ENCODE measurements at regions not wholly inside any gene's neighbourhood (a gene's known extent, or its start where the extent isn't known, plus 50 kb on each side); places are given as distances from the start of the nearest gene placed in this dataset.
"Not testable (repeated sequence)": the region's sequence is repeated elsewhere in the genome, so short reads cannot be mapped to it uniquely, and the experiment has no call there.

DNA sequence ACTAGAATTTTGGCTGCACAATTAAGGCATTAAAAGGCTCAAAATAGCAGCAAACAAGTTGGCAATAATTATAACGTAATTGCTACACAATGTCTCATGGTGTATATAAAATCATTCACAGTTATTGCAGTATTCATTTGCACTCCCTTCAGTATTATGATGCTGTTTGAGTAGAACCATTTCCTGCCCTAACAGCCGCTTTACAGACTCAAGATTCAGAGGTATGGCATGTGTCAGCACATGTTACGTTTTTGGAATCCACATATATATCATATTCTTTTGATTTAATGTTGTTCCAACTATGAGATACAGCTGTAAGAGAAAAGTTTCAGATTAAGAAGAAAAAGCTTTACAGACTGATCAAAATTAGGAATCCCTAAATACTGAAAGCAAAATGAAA lies 56.3 kb upstream of the NCKAP5 start:
- DNase-seq: no peak

DNA sequence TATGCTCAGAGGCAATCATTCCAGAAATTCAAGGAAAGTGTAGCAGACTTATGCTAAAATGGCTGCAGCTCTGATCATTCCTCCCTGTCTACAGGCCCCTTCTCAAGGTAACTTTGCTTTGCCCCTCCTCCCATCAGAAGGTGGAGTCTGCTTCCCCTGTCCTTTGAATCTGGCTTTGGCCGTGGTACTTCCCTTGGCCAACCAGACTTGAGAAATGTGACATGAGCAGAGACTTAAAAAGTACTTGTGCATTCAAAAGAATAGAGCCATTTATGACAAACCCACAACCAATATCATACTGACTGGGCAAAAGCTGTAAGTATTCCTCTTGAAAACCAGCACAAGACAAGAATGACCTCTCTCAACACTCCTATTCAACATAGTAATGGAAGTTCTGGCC lies 59.5 kb upstream of the NCKAP5 start:
- DNase-seq: no peak

DNA sequence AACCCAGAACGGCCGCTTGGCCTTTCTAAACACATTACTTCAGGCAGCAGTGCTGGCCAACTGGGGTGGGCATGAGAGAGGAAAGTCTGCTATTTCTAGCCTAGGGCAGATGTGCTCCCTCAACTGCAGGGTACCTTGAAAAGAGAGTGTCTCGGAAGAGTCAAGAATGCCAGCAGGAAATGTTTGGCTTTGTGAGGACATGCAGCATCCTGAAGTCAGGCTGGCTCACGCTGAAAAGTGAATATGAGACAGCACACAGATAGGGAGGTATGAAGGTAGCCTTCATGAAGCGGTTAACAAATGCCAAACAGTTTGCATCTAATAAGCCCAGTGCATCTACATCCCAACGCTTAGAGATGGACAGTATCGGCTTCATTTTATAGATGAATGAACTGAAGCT lies 65.0 kb upstream of the NCKAP5 start:
- DNase-seq: no peak

DNA sequence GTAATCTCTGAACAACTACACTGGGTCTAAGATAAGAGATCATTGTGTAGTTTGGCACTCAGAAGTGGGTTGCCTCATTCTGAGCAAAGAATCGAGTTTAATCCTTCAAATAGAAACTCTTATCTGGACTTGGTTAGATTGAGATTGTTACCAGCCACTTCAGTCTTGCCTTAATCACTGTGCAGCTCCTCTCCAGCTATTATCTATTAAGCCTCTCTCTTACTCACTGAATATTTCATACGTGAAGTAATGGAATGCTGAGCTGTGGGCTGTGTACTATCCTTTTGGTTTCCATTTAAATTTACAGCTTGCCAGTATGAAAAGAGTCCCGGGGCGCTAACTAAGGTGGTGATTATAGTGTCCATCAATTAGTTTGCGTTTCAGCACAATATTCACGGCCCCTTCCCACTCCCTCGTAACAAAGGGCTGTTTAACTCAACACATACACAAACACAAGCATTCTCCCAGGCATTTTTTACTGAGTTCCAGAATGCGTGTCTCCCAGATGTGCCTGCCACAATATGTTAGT lies 65.7 kb upstream of the NCKAP5 start:
- DNase-seq: no peak

DNA sequence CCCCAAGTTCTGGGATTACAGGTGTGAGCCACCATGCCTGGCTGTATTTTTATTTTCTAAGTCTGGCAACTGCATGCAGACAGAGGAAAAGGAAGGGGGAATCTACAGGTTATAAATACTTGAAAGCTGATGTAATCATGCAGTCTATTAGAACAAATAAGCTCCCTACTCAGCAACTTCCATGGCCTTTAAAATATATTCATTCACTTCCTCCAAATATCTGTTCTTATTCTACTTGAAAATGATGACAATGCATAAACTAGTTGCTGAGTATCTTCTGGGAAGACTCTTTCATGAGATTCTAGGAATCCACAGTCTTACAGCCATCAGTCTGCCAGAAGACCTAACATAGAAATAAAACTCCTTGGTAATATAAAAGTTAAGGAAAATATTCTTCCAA lies 66.9 kb upstream of the NCKAP5 start:
- DNase-seq: no peak

DNA sequence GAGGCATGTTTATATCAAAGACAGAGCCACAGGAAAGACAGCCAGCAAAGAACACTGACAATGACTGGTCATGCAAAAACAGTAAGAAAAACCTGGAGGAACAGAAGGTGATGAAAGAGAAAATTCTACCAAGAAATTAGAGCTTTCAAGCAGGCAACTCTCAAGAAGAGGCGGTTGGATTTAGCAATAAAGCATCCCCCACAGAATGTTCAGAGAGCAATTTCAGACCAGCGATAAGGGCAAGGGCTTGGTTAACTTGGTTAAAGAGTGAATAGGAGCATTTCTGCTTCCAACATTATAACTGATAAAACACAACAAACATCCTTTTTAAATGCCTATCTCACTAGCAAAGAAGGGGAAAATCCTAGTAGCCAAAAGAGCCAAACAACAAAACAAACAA lies 68.0 kb upstream of the NCKAP5 start:
- no peak for DNase-seq

DNA sequence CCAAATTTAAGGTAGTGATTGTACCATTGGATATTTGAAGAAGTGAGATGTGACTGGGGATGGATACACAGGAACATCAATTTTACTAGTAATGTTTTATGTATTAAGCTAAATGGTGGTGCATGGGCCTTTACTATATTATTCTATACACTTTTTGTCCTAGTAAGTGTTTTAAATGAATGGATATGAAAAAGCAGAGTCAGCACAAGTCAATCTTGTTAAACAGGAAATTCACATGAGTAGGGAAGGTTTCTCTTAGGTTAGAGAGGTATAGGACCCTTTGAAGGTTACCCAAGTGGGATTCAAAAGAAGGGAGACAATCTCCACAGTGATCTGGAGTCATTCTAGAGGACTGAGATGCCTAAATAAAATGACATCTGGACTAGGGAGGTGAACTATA lies 71.8 kb upstream of the NCKAP5 start:
- no peak for DNase-seq

DNA sequence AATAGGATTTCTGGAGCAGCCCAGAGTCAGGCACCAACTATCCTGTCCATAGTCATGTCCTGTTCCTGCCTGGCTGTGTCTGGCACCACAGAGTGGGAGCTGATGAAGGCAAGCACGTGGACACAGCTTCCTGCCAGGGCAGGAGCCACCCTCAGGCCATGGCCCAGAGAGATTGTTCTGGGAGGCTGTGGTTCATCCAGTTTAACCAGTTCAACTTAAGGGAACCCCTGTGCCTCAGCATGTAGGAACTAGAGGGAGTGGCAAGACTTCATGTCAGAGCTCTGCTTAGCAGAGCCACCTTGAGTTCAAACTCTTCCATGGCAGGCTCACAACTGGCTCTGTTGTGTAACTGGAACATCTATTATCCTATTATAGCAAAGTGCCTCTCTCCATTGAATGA lies 73.2 kb upstream of the NCKAP5 start:
- DNase-seq: no peak

DNA sequence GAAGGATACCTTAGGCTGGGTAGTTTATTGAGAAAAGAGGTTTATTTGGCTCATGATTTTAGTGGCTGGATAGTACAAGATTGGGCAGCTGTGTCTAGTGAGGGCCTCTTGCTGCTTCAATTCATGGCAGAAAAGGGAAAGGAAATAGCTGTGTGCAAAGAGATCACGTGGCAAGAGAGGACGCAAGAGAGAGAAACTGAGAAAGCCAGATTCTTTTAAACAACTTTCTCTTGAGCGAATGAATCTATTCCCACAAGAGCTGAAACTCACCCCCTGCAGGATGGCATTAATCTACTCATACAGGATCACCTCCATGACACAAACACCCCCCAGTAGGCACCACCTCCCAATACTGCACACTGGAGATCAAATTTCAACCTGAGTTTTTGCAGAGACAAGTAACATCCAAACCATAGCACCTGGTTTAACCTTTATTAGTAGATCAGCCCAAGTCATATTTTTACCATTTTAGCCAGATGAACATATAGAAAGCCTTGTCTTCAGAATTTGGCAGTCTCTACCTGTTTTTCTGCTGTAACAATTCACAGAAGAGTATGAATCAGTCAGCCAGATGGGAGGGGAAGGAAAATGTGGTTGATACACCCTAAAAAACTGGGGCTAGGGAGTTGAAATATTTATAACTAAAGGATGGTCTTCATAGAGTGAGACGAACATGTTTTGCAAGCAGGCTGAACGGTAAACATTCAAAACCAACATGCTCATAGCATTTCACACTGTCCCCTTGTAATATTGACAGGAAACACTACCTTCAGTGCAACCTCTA lies 73.9 kb upstream of the NCKAP5 start:
- DNase-seq: no peak

DNA sequence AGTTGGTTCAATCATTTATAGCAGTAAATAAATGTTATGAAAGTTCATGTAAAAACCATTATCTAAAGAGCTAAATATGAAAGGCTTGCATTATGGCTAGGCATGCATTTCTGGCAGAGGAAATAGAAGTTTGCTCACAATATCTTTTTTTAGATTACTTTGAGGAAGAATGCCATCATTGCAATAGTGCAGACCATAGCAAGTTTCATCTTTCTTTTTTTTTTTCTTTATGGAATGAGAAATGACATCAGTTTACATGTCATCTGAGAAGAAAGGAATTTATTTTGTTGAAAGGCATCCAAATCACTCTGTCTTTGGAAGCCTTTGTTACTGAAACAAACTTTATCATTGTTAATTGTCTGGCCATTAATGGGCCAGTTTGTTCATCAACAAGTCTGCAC lies 74.5 kb upstream of the NCKAP5 start:
- no peak for DNase-seq

DNA sequence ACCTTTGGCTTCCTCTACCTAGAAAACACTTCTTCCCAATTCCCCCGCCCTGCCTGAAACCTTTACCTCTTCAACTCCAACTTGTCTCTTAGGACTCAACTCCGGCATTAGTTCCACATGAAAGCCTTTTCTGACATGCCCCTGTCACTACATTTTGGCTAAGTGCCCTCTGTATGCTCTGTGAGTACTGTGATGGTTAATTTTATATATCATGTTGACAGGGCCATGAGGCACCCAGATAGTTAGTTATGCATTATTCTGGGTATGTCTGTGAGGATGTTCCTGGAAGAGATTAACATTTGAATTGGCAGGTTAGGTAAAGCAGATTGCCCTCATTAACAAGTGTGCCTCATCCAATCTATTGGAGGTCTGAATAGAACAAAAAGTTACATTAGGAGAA lies 75.6 kb upstream of the NCKAP5 start:
- no peak for DNase-seq

DNA sequence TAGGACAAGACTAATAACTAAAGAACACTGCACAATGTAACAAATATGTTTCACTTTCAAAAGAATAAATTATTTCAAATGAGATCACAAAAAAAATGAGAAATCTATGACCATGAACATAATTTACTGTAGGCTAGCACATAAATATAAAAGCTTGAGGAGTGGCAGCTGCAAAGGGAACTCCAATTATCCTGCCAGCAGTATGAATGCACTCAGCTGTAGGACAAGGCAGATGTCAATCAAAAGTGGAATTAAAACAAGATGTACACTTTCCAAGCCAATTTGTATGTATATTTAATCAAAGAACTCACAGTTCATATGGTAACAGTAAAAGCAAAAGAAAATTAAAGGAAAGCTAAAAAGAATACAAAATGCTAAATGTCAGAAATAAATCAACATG lies 76.6 kb upstream of the NCKAP5 start:
- DNase-seq: no peak

DNA sequence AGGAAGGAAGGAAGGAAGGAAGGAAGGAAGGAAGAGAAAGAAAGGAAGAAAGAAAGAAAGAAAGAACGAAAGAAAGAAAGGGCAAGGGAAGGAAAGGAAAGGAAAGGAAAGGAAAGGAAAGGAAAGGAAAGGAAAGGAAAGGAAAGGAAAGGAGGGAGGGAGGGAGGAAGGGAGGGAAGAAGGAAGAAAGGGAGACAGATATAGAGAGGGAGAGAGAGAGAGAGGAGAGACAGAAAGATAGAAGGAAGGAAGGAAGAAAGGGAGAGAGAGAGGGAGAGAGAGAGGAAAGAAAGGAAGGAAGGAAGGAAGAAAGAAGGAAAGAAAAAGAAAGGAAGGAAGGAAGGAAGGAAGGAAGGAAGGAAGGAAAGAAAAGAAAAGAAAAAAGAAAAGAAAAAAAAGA lies 79.1 kb upstream of the NCKAP5 start:
- DNase-seq: not testable (repeated sequence)

DNA sequence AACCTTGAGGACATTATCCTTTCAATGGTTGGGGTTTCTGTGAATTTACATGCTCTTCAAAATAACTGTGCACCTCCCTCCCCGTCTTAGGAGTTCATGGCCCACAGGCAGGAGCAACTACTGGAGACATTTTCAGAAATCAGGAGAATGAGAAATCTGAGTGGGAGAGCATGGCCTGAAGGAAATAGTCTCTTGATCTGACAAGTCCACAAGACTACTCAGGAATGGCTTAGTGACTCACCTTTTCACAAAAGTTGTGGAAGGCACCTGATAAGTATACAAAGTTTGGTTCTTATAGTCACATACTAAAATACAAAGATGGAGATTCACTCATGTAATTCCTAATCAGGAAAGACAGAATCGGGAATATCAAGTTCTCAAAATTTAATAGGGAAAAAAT lies 83.6 kb upstream of the NCKAP5 start:
- no peak for DNase-seq

DNA sequence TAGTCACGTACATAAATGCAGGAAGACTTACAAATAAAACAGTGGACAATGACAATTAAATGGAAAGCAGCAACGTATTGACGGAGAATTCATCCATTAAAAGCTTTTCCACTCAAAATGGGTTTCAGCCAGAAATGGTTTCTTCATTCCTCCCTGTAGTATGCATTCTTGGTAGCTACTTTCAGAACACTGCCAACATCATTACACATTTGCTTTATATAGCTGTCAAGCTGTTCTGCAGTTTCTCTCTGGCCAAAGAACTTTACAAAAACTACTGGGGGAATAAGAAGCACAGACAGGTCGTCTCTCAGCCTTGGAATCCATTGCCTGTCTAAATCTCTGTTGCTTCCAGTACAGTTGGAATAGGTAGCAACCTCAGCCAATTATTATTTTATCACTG lies 84.1 kb upstream of the NCKAP5 start:
- DNase-seq: no peak

DNA sequence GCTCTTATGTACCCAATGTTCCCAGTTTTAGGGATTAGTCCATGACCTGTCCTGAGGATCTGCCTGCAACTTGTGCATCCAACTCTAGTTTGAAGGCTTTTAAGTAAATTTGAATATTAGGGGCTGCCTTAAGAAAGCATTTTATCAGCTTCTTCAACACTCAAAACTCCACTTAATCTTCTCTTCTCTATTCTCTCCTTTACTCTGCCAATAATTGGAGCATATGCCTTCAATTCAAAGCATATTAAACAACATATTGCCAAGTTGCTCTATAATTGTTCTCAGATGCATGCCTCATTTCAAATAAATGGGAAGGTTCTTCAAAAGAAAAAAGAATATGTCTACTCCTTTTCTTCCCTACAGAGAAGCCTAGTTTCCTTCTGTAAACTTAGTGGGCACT lies 84.8 kb upstream of the NCKAP5 start:
- DNase-seq: no peak

DNA sequence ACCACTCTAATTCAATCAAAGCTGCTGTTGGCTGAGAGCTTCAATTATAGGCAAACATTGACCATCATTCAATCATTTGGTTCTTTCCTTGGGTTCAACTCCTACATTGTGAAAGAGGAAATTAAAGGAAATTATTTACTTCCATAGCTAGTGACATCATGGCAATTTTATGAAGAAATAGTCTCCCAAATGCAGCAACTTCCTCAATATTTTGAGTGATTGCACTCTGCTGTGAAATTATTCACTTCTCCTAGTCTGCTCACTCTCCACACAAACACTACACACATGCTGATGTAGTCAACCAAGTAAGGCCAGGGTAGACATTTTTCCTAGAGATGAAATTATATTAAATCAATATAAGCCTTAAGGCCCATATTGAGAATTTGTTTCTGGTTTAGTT lies 86.7 kb upstream of the NCKAP5 start:
- no peak for DNase-seq

DNA sequence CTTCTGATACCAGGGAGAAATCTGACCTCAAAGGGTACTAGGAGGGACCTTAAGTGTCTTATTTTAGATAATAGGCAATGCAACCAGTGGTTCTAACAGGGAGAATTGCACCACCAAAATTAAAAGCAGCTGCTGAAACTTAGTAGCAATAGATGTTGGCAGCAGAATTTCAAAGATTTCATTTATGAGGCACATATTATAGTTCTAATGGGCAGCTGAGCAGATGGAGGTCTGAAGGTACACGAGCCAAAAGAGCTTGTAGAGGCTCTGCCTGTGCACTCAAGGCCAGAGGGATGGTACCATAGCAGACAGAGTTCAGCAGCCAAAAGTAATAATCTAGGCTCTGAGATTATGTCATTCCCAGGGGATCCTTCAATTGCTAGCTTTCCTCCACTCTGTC lies 87.3 kb upstream of the NCKAP5 start:
- no peak for DNase-seq

DNA sequence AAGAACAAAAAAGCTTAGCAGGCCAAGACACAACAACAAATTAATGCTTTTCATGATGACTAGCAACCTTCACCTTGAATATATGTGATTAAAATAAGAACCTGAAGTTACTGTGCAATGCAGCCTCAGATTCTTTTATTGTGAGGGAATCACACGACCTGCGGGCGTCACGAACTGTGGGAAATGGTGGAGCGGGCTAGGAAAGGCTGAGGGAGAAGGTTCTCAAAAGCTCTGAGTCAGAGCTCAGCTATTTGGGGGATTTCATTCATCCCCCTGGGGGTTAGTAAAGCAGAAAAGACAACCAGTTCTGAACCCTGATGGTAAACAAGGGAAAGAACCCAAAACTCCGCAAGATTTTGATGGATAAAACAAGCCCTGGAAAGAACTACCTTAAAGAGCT lies 89.3 kb upstream of the NCKAP5 start:
- DNase-seq: no peak

DNA sequence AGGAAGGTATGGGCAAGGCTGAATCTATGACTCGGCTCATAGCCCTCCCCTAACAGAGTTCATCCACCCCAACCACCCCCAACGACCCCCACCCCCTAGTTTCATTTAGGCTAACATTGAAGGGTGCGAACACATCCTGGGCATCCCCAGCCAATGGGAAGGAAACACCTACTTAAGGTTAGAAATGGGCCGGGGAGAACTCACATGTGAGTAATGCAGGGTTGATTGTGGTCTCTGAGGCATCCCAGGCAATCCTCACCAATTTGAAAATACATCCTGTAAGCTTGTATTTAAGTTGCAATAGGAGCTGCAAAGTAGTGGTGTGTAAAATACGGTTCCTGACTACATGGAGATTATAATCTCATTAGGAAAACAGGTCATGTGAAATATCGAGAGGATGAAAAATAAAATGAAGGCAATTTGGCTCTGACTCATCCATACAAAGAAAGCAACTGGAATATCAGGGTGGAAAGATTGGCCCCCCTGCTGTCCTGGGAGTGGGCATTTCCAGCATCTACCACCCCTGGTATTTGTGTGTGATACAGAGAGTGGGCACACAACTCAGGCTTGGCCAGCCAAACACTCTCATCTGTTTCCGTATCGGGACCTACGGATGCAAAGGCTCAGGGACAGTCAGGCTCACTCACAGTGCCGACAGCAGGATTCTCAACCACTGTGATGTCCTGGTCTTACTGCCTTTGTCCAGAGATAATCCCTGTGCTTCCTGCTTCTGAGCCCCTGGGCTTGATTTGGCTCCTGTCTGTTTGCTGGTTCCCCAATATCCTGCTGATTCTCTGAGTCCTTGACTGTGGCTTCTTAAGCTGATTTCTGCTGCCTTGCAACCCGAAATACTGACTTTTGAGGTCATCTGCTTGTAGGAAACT lies 90.0 kb upstream of the NCKAP5 start:
- no peak for DNase-seq

DNA sequence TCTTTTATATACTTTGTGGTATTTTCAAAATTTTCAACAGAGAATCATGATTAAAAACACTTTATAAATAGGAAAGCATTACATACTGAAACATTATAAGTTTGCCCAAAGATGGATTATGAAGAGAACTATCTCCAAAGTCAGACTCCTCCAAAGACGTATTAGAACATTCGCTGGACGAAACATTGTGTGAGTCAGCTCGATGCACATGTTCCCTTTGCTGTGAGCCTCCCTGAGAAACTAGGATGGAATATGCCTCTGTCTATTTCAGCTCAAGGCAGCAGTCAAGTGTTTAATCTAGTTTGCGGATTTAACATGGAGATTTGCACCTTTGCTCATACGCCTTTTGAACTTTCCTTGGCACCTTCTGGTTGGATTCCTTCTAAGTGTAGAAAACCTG lies 92.2 kb upstream of the NCKAP5 start:
- no peak for DNase-seq

DNA sequence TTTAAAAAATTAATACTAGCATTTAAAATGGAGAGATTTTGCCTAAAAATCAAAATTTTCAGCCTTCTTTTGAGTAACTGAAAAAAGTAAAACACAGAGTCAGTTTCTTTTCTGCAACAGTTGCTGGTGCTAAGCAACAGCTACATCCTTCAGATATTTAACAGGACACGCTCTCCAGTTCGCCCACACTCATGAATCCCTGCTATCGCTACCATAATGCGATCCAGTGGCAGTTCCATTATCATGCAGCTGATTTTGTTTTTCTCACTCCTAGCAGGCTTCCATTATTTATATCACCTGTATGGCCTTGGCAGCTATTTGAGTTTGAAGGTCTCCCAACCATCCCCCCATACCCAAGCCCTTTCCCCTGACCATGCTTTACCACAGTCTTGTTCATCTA lies 93.1 kb upstream of the NCKAP5 start:
- no peak for DNase-seq

DNA sequence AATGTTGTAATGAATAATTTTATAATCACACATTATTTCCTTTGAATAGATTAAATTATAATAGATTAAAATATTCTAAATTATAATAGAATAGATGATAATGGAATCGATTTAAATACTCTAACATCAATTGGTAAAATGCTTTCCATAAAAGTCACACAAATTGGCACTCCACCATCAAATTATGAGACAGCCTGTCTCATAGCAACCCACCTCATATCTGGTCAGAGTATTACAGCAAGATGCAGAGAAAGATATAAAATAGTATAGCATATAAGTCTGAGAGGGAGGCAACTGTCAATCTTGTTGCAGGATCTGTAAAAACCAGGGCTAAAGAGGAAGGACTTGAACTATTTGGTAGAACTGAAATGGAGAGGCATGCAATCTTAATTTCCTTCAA lies 98.4 kb upstream of the NCKAP5 start:
- no peak for DNase-seq

DNA sequence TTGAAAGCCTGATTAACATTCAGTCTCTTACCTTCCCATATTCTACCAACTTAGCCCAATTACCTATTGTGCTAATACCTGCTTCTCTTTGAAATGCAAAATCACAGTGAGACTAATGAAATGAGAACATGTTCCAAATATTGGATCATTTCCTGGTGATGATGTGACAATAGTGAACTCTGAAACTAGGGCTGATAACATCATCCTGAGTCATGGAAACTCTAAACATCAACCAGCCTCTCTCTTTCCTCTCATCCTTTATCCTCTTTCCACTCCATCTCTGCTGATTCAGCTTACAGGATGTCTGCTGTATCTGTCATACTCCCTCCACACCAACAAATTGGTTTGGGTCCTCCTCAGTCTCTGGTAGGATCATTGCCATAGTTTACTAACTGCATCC lies 98.8 kb upstream of the NCKAP5 start:
- no peak for DNase-seq

Measured in GDM1 (cell line).